ENCODE measurements at regions not wholly inside any gene's neighbourhood (a gene's known extent, or its start where the extent isn't known, plus 50 kb on each side); places are given as distances from the start of the nearest gene placed in this dataset.

DNA sequence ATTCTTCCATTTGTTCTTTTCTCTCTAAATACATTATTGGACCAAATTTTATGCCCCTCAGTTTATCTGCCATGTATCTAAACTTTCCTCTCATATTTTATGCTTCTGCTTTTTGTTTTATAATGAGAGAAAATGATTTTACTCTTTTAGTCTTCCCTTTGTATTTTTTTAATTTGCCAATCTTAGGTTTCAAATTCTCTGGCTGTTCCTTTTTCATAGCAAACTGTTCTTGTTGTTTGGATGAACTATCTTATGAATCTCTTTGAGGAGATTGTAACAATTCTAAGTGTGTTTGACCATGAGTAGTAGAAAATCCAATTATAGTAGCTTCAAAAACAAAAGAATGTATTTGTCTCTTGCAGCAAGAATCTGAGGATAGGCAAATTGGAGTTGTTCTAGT is 290.5 kb downstream of the NDFIP2 start:
- H3K36me3 ChIP-seq (ENCODE audit: low read length) = no peaks in the 10 kb centered on the region
- no peak overlapping the region for H3K4me2 ChIP-seq (ENCODE audit: low read depth, low read length, poor library complexity, severe bottlenecking)
- no peaks in the 10 kb centered on the region for H3K79me2 ChIP-seq (ENCODE audit: insufficient read depth, low read length)
- no peak overlapping the region for H3K27ac ChIP-seq (ENCODE audit: low read depth, low read length)
- no peak overlapping the region for H3K9ac ChIP-seq (ENCODE audit: low read length)
- H4K20me1 ChIP-seq (ENCODE audit: low read depth, low read length) = no peaks in the 10 kb centered on the region
- TF ChIP-seq EZH2phosphoT487 (conservative IDR thresholded peaks at IDR 0.05; ENCODE audit: low read length) (no peak), CTCF (IDR thresholded peaks at IDR 0.05; ENCODE audit: insufficient read depth, low read length, poor library complexity, severe bottlenecking) (no peak)
- H3K9me3 ChIP-seq (ENCODE audit: insufficient read depth, low read length) = no peaks in the 10 kb centered on the region
- H3K9me2 ChIP-seq (replicated peaks; ENCODE audit: insufficient read depth, low read length) = no peaks in the 10 kb centered on the region
- H3F3A ChIP-seq (ENCODE audit: insufficient read depth) = no peaks in the 10 kb centered on the region
- H3K4me3 ChIP-seq (ENCODE audit: insufficient read depth, low read length, poor library complexity, severe bottlenecking) = no peak overlapping the region
- no peaks in the 10 kb centered on the region for H3K27me3 ChIP-seq (ENCODE audit: low read length)
- H2AFZ ChIP-seq (ENCODE audit: low read depth, low read length, severe bottlenecking) = no peak overlapping the region

DNA sequence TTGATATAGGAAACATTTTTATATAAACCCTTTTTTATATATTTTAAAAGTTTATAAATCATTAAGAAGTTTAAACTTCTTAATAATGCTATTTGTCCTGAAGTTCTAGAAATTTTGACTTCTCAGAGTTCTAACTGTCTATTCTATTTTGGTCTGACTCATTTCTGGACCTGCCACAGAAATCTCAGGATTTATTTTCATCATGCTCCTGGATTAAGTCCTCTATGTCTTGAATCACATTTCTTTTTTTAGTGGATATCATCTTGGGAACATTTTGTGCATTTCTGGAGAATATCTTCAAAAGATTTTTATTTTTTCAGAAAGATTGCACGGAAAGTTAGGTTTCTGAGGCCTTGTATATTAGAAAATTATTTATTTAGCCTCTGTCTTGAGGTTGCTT is 289.1 kb downstream of the NDFIP2 start:
- no peaks in the 10 kb centered on the region for H3K9me2 ChIP-seq (replicated peaks; ENCODE audit: insufficient read depth, low read length)
- no peaks in the 10 kb centered on the region for H3K27me3 ChIP-seq (ENCODE audit: low read length)
- no peak overlapping the region for H3K4me3 ChIP-seq (ENCODE audit: insufficient read depth, low read length, poor library complexity, severe bottlenecking)
- no peaks in the 10 kb centered on the region for H3K36me3 ChIP-seq (ENCODE audit: low read length)
- H3K79me2 ChIP-seq (ENCODE audit: insufficient read depth, low read length) = no peaks in the 10 kb centered on the region
- no peaks in the 10 kb centered on the region for H3K9me3 ChIP-seq (ENCODE audit: insufficient read depth, low read length)
- no peak overlapping the region for H2AFZ ChIP-seq (ENCODE audit: low read depth, low read length, severe bottlenecking)
- H3K9ac ChIP-seq (ENCODE audit: low read length) = no peak overlapping the region
- TF ChIP-seq EZH2phosphoT487 (conservative IDR thresholded peaks at IDR 0.05; ENCODE audit: low read length) (no peak), CTCF (IDR thresholded peaks at IDR 0.05; ENCODE audit: insufficient read depth, low read length, poor library complexity, severe bottlenecking) (no peak)
- H3K27ac ChIP-seq (ENCODE audit: low read depth, low read length) = no peak overlapping the region
- no peak overlapping the region for H3K4me2 ChIP-seq (ENCODE audit: low read depth, low read length, poor library complexity, severe bottlenecking)
- H3F3A ChIP-seq (ENCODE audit: insufficient read depth) = no peaks in the 10 kb centered on the region
- H4K20me1 ChIP-seq (ENCODE audit: low read depth, low read length) = no peaks in the 10 kb centered on the region

DNA sequence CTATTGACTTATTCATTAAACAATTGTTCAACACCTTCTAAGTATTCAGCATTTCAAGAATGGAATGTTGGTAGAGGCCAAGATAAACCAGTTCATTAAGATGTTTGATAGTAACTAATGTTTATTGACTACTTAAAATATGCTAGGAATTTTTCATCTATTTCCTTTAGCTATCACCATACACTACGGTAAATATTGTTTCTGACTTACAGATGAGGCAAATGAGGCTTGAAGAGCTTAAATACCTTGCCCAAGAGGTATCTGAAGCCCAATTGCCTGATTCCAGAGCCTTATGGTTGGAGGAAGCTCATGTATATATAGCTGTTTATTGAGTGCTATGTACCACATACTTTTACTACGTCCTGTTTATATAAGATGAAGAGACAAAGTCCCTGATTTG is 286.2 kb downstream of the NDFIP2 start:
- no peaks in the 10 kb centered on the region for H3K36me3 ChIP-seq (ENCODE audit: low read length)
- no peaks in the 10 kb centered on the region for H3K27me3 ChIP-seq (ENCODE audit: low read length)
- H3K9me2 ChIP-seq (replicated peaks; ENCODE audit: insufficient read depth, low read length) = no peaks in the 10 kb centered on the region
- H3K9ac ChIP-seq (ENCODE audit: low read length) = no peak overlapping the region
- H3K79me2 ChIP-seq (ENCODE audit: insufficient read depth, low read length) = no peaks in the 10 kb centered on the region
- H3K4me3 ChIP-seq (ENCODE audit: insufficient read depth, low read length, poor library complexity, severe bottlenecking) = no peak overlapping the region
- TF ChIP-seq EZH2phosphoT487 (conservative IDR thresholded peaks at IDR 0.05; ENCODE audit: low read length) (no peak), CTCF (IDR thresholded peaks at IDR 0.05; ENCODE audit: insufficient read depth, low read length, poor library complexity, severe bottlenecking) (no peak)
- no peak overlapping the region for H3K4me2 ChIP-seq (ENCODE audit: low read depth, low read length, poor library complexity, severe bottlenecking)
- no peaks in the 10 kb centered on the region for H3F3A ChIP-seq (ENCODE audit: insufficient read depth)
- H4K20me1 ChIP-seq (ENCODE audit: low read depth, low read length) = no peaks in the 10 kb centered on the region
- no peak overlapping the region for H3K27ac ChIP-seq (ENCODE audit: low read depth, low read length)
- H2AFZ ChIP-seq (ENCODE audit: low read depth, low read length, severe bottlenecking) = no peak overlapping the region
- H3K9me3 ChIP-seq (ENCODE audit: insufficient read depth, low read length) = no peaks in the 10 kb centered on the region

DNA sequence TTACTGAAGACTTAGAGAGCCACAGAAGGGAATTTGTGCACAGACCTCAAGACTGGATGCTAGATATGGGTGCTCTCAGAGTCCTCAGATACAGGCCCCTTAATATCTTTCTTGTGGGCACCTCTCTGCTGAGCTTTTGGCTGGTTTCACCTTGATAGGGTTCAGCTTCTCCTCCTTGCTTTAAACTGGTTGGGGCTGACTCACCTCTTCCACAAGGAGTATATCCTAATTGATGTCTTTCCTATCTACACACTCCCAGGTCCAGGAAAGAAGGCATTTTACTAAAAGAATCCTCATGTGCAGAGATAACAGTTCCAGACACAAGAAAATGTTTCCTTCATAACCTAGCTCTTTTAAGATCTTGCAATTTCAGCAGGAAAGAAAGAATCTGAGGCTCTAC is 284.4 kb downstream of the NDFIP2 start:
- no peaks in the 10 kb centered on the region for H3K9me2 ChIP-seq (replicated peaks; ENCODE audit: insufficient read depth, low read length)
- no peaks in the 10 kb centered on the region for H3F3A ChIP-seq (ENCODE audit: insufficient read depth)
- H2AFZ ChIP-seq (ENCODE audit: low read depth, low read length, severe bottlenecking) = no peak overlapping the region

More for the DNA sequence above, 284.4 kb downstream of the NDFIP2 start:
- H3K4me3 ChIP-seq (ENCODE audit: insufficient read depth, low read length, poor library complexity, severe bottlenecking) = no peak overlapping the region
- no peaks in the 10 kb centered on the region for H3K79me2 ChIP-seq (ENCODE audit: insufficient read depth, low read length)
- H3K9me3 ChIP-seq (ENCODE audit: insufficient read depth, low read length) = no peaks in the 10 kb centered on the region
- no peak overlapping the region for H3K4me2 ChIP-seq (ENCODE audit: low read depth, low read length, poor library complexity, severe bottlenecking)
- no peaks in the 10 kb centered on the region for H3K36me3 ChIP-seq (ENCODE audit: low read length)
- no peaks in the 10 kb centered on the region for H4K20me1 ChIP-seq (ENCODE audit: low read depth, low read length)
- no peak overlapping the region for H3K9ac ChIP-seq (ENCODE audit: low read length)
- no peak overlapping the region for H3K27ac ChIP-seq (ENCODE audit: low read depth, low read length)
- no peak for TF ChIP-seq CTCF (IDR thresholded peaks at IDR 0.05; ENCODE audit: insufficient read depth, low read length, poor library complexity, severe bottlenecking)
- no peak for TF ChIP-seq EZH2phosphoT487 (conservative IDR thresholded peaks at IDR 0.05; ENCODE audit: low read length)
- no peaks in the 10 kb centered on the region for H3K27me3 ChIP-seq (ENCODE audit: low read length)

All from SU-DHL-6 (cell line).